Neural cell (in vitro differentiated cells): ENCODE measurements at regions not wholly inside any gene's neighbourhood (a gene's known extent, or its start where the extent isn't known, plus 50 kb on each side); places are given as distances from the start of the nearest gene placed in this dataset.

Experiments
- EP300 ChIP-seq: fragments of 450-650 bp; conservative IDR thresholded peaks from 2 replicates; pipeline ENCODE4 v1.6.1; 2014; ENCODE audit warnings: antibody characterized with exemption, mild to moderate bottlenecking, moderate library complexity; ENCODE audit not compliant: poor library complexity, severe bottlenecking
- EZH2 ChIP-seq: fragments of 200-600, 300-800 bp; shearing (Covaris generic), sonication (generic); IDR thresholded peaks from 2 replicates; pipeline ENCODE4 v1.6.1; 2014; ENCODE audit warnings: antibody characterized with exemption, low read length, borderline replicate concordance, mild to moderate bottlenecking; ENCODE audit not compliant: insufficient read depth, poor library complexity, severe bottlenecking
- MXI1 ChIP-seq: fragments of 450-650 bp; conservative IDR thresholded peaks from 2 replicates; pipeline ENCODE4 v1.6.1; 2014; ENCODE audit warnings: antibody characterized with exemption, mild to moderate bottlenecking; ENCODE audit not compliant: poor library complexity, severe bottlenecking
- POLR2AphosphoS5 ChIP-seq: IDR thresholded peaks from 2 replicates; pipeline ENCODE4 v1.6.1; 2012
- SMC3 ChIP-seq: fragments of 450-650 bp; conservative IDR thresholded peaks from 2 replicates; pipeline ENCODE4 v1.6.1; 2014; ENCODE audit warnings: antibody characterized with exemption, mild to moderate bottlenecking, moderate library complexity; ENCODE audit not compliant: poor library complexity
- TF ChIP-seq, protein P1 (sequence below): fragments of 450-650 bp; IDR thresholded peaks from 2 replicates; pipeline ENCODE4 v1.5.1; 2014; ENCODE audit warnings: antibody characterized with exemption, mild to moderate bottlenecking, moderate library complexity; ENCODE audit not compliant: poor library complexity, severe bottlenecking

DNA sequence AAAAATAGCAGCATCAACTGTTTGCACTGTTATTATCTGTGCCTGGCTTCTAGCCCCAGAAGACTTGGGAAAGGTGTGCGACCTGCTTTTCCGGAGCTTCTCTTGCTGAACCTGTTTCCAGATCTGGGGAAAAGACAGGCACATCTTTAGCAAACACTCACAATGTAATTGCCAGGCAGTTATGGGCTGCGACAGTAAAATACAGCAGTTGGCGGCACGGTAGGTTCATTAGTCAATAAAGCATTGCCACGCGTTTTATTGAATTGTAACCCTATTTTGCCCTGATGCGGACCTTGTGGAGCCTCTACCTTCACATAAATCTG lies 223.7 kb upstream of the TSHZ3 start:
- TF ChIP-seq POLR2AphosphoS5 = peak; percentile 34
- TF ChIP-seq, protein P1, sequence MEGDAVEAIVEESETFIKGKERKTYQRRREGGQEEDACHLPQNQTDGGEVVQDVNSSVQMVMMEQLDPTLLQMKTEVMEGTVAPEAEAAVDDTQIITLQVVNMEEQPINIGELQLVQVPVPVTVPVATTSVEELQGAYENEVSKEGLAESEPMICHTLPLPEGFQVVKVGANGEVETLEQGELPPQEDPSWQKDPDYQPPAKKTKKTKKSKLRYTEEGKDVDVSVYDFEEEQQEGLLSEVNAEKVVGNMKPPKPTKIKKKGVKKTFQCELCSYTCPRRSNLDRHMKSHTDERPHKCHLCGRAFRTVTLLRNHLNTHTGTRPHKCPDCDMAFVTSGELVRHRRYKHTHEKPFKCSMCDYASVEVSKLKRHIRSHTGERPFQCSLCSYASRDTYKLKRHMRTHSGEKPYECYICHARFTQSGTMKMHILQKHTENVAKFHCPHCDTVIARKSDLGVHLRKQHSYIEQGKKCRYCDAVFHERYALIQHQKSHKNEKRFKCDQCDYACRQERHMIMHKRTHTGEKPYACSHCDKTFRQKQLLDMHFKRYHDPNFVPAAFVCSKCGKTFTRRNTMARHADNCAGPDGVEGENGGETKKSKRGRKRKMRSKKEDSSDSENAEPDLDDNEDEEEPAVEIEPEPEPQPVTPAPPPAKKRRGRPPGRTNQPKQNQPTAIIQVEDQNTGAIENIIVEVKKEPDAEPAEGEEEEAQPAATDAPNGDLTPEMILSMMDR = no peak
- no peak for TF ChIP-seq EZH2
- no peak for TF ChIP-seq MXI1
- TF ChIP-seq EP300 = no peak
- no peak for TF ChIP-seq SMC3
